Heart left ventricle (tissue), 13 donors: ENCODE measurements at regions not wholly inside any gene's neighbourhood (a gene's known extent, or its start where the extent isn't known, plus 50 kb on each side); places are given as distances from the start of the nearest gene placed in this dataset.

ENCODE experiments used
- POLR2A ChIP-seq, 2 donors: fragments of 450-650 bp; IDR thresholded peaks; one replicate each; pipeline ENCODE4 v1.6.1; 2017; ENCODE audit warnings: antibody characterized with exemption in 2 of 2, mild to moderate bottlenecking in 2 of 2, moderate library complexity in 2 of 2
- TF ChIP-seq, protein P1 (sequence below), 12 donors: fragments of 200-600 bp; sonication (generic) in 4 of 12; IDR thresholded peaks; one replicate each; pipeline versions ENCODE4 v1.5.0 to v1.8.0; 2018 to 2022; ENCODE audit warnings: antibody characterized with exemption in 12 of 12, mild to moderate bottlenecking in 5 of 12
- donor health status: ischemic (EF 13 %, LVEDD 7.1; RV severe dilation, severe dysfunction).
- donor health status: DM: no; HTN: yes; CAD: no.
- donor health status: DM: no; HTN: no; CAD: no.
- donor health status: ischemic (EF 25% LVEDD 6.9; RV normal size, moderate dysfunction).
- donor health status: ischemic (EF 25% LVEDD 5.7; RV mildly dilated, moderate dysfunction).
- donor health status: ischemic (EF 35%, LVEDD 5.7; RV mildly dilated, moderate dysfunction).
- donor health status: nonischemic (EF 11% LVEDD 7.7; RV severe dilation, severe dysfunction).
- donor health status: DM: yes; HTN: yes; CAD: no.
- donor health status: PGD.
- donor health status: ischemic (EF 29% LVEDD 5.4; RV normal size, mild dysfunction).
- donor health status: nonischemic (EF 23%, LVEDD 6.1; RV moderate dilation, normal function).

GRCh38 chr2:180219491-180219890, 212.4 kb upstream of the CWC22 start:
- TF ChIP-seq, protein P1, sequence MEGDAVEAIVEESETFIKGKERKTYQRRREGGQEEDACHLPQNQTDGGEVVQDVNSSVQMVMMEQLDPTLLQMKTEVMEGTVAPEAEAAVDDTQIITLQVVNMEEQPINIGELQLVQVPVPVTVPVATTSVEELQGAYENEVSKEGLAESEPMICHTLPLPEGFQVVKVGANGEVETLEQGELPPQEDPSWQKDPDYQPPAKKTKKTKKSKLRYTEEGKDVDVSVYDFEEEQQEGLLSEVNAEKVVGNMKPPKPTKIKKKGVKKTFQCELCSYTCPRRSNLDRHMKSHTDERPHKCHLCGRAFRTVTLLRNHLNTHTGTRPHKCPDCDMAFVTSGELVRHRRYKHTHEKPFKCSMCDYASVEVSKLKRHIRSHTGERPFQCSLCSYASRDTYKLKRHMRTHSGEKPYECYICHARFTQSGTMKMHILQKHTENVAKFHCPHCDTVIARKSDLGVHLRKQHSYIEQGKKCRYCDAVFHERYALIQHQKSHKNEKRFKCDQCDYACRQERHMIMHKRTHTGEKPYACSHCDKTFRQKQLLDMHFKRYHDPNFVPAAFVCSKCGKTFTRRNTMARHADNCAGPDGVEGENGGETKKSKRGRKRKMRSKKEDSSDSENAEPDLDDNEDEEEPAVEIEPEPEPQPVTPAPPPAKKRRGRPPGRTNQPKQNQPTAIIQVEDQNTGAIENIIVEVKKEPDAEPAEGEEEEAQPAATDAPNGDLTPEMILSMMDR (IDR thresholded peaks at IDR 0.05): no peak
- no peak for TF ChIP-seq POLR2A (IDR thresholded peaks at IDR 0.05)
